ENCODE measurements at regions not wholly inside any gene's neighbourhood (a gene's known extent, or its start where the extent isn't known, plus 50 kb on each side); places are given as distances from the start of the nearest gene placed in this dataset.
A peak's percentile ranks its signal among the peaks of the same experiment; 100 is the strongest.

DNA sequence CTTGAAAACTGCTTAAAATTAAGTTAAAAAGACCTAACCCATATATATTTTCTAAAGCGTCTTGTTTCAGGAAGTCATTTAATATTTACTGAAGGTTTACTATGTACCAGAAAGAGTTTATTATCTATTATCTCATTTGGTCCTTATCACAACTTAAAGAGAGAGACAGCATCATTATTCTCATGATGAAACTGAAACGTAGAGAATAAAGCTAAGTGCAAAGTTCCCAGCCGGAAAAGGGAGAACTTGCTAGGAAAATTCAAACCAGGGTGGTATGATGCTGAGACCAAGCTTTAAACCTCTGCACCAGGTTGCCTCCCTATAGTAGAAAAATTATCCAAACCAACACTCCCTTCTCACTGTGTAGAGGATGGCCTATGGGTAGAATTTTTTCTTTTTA lies 207.7 kb upstream of the BMPER start:
- peaks cover 16% of the 10 kb centered on the region for H3K4me1 ChIP-seq (ENCODE audit: low read length)
- TF ChIP-seq, protein P1, sequence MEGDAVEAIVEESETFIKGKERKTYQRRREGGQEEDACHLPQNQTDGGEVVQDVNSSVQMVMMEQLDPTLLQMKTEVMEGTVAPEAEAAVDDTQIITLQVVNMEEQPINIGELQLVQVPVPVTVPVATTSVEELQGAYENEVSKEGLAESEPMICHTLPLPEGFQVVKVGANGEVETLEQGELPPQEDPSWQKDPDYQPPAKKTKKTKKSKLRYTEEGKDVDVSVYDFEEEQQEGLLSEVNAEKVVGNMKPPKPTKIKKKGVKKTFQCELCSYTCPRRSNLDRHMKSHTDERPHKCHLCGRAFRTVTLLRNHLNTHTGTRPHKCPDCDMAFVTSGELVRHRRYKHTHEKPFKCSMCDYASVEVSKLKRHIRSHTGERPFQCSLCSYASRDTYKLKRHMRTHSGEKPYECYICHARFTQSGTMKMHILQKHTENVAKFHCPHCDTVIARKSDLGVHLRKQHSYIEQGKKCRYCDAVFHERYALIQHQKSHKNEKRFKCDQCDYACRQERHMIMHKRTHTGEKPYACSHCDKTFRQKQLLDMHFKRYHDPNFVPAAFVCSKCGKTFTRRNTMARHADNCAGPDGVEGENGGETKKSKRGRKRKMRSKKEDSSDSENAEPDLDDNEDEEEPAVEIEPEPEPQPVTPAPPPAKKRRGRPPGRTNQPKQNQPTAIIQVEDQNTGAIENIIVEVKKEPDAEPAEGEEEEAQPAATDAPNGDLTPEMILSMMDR (IDR thresholded peaks at IDR 0.05; ENCODE audit: low read depth, low read length): no peak
- TF ChIP-seq EZH2phosphoT487 (IDR thresholded peaks at IDR 0.05; ENCODE audit: low read depth): no peak
- H3K79me2 ChIP-seq (ENCODE audit: low read length): no peaks in the 10 kb centered on the region

DNA sequence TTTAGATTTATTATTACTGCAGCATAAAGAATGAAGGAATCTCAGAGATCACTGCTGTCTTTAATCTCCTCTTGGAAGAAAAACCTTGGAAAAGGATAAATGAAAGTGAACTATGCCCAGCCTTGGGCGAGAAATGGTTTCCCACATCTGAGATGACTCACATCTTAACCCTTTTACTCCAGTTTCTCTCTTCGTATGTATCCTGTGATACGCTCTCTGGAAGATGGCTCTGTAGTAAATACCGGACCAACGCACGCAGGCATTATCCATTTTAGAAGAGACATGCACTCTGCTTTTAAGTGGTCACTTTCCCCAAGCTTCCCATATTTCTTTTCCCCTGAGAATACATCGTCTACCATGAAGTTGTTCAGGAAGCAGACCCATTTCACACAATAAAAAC lies 207.3 kb upstream of the BMPER start:
- Histone ChIP-seq H3K4me1 (ENCODE audit: low read length) (peaks cover 16% of the 10 kb centered on the region), H3K79me2 (ENCODE audit: low read length) (no peaks in the 10 kb centered on the region), H3K4me2 (ENCODE audit: low read length) (peak overlapping the region; percentile 56), H3K9me3 (ENCODE audit: insufficient read depth, low read length) (no peaks in the 10 kb centered on the region), H4K20me1 (ENCODE audit: insufficient read depth, low read length) (no peaks in the 10 kb centered on the region), H2AFZ (ENCODE audit: low read depth, low read length) (no peak overlapping the region), H3K27ac (ENCODE audit: low read length) (no peak overlapping the region), H3K4me3 (ENCODE audit: low read length) (peak overlapping the region; percentile 24; the same call in 1 of the 2 replicates), H3K9ac (ENCODE audit: low read length) (no peak overlapping the region), H3K27me3 (ENCODE audit: low read depth, low read length) (no peaks in the 10 kb centered on the region), H3K36me3 (replicated peaks; ENCODE audit: low read depth, low read length) (no peaks in the 10 kb centered on the region)
- TF ChIP-seq, protein P1 (IDR thresholded peaks at IDR 0.05; ENCODE audit: low read depth, low read length): no peak
- TF ChIP-seq EZH2phosphoT487 (IDR thresholded peaks at IDR 0.05; ENCODE audit: low read depth): no peak

More for the DNA sequence above, 207.7 kb upstream of the BMPER start:
- Histone ChIP-seq H3K4me3 (ENCODE audit: low read length) (no peak overlapping the region), H3K9ac (ENCODE audit: low read length) (no peak overlapping the region), H3K9me3 (ENCODE audit: insufficient read depth, low read length) (no peaks in the 10 kb centered on the region), H3K4me2 (ENCODE audit: low read length) (no peak overlapping the region), H3K27ac (ENCODE audit: low read length) (no peak overlapping the region), H3K36me3 (replicated peaks; ENCODE audit: low read depth, low read length) (no peaks in the 10 kb centered on the region), H2AFZ (ENCODE audit: low read depth, low read length) (no peak overlapping the region), H4K20me1 (ENCODE audit: insufficient read depth, low read length) (no peaks in the 10 kb centered on the region), H3K27me3 (ENCODE audit: low read depth, low read length) (no peaks in the 10 kb centered on the region)

DNA sequence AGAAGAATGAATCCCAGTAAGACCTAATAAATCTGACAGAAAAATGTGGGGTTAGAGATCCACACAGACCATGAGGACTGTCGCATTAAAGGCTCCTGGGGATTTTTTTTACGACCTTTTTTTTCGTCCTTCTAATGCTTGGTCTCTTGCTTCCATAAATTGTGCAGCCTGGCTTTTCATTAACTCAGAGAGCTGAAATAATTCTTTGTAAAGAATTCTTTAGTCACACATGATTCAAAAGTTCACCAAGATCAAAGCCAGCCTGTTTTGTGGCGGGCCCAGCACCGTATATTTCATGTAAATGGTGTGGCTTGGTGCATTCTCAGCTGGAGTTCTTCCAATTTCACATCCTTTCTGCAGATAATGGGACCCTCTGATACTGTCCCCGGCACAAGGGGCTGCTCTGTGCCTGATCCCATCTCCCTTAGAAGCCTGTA lies 206.6 kb upstream of the BMPER start:
- no peak for TF ChIP-seq EZH2phosphoT487 (IDR thresholded peaks at IDR 0.05; ENCODE audit: low read depth)
- TF ChIP-seq, protein P1 (IDR thresholded peaks at IDR 0.05; ENCODE audit: low read depth, low read length): no peak
- Histone ChIP-seq H3K27ac (ENCODE audit: low read length) (no peak overlapping the region), H3K4me1 (ENCODE audit: low read length) (peaks cover 16% of the 10 kb centered on the region), H3K4me3 (ENCODE audit: low read length) (peak overlapping the region; percentile 24; the same call in 1 of the 2 replicates), H3K9me3 (ENCODE audit: insufficient read depth, low read length) (no peaks in the 10 kb centered on the region), H3K79me2 (ENCODE audit: low read length) (no peaks in the 10 kb centered on the region), H3K9ac (ENCODE audit: low read length) (no peak overlapping the region), H3K36me3 (replicated peaks; ENCODE audit: low read depth, low read length) (no peaks in the 10 kb centered on the region), H4K20me1 (ENCODE audit: insufficient read depth, low read length) (no peaks in the 10 kb centered on the region), H2AFZ (ENCODE audit: low read depth, low read length) (no peak overlapping the region), H3K4me2 (ENCODE audit: low read length) (peak overlapping the region; percentile 56), H3K27me3 (ENCODE audit: low read depth, low read length) (no peaks in the 10 kb centered on the region)

DNA sequence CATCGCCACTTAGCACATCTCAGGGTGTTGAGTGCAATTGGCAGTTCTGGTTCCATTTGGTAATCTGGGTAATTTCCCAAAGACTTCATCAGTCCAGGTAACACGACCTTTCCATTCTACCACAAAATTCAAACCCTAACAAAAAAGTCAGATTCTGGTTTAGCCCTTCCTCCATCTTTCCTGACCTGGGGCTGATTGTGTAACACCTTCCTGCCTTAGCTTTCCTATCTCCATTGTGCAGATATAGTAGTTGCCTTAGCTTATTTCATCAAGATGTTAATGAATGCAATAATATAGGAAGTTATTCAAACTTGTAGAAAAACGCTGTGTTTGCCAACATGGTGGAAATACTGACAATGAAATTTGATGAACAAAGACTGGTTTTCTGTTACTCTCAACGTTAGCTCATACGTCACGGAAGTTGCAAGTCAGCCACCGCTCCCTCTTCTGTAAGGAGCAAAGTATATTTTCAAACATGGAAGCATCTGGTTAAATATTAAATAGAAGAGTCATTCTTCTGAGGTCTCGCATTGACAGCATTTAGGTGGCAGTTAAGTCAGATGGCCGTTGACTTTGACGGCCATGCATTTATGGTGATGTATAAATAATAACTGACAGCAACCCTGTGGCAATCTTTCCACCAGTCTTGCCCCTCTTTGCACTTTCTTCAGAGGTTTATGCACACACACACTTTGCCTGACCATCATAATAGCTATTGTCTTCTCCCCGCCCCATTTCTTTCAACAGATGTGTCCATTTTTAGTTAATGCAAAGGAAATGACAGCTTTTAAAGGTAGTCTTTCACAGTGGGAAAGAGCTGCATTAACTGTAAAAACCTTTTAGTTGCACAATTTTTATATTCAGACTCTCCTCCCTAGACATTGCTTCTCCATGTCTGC lies 205.1 kb upstream of the BMPER start:
- H2AFZ ChIP-seq (ENCODE audit: low read depth, low read length): no peak overlapping the region
- no peak overlapping the region for H3K4me2 ChIP-seq (ENCODE audit: low read length)
- H3K4me1 ChIP-seq (ENCODE audit: low read length): peaks cover 16% of the 10 kb centered on the region
- H4K20me1 ChIP-seq (ENCODE audit: insufficient read depth, low read length): no peaks in the 10 kb centered on the region
- H3K36me3 ChIP-seq (replicated peaks; ENCODE audit: low read depth, low read length): no peaks in the 10 kb centered on the region
- TF ChIP-seq, protein P1 (IDR thresholded peaks at IDR 0.05; ENCODE audit: low read depth, low read length): no peak
- TF ChIP-seq EZH2phosphoT487 (IDR thresholded peaks at IDR 0.05; ENCODE audit: low read depth): no peak
- H3K79me2 ChIP-seq (ENCODE audit: low read length): no peaks in the 10 kb centered on the region
- no peak overlapping the region for H3K4me3 ChIP-seq (ENCODE audit: low read length)
- H3K27ac ChIP-seq (ENCODE audit: low read length): no peak overlapping the region
- H3K27me3 ChIP-seq (ENCODE audit: low read depth, low read length): no peaks in the 10 kb centered on the region
- H3K9me3 ChIP-seq (ENCODE audit: insufficient read depth, low read length): no peaks in the 10 kb centered on the region
- no peak overlapping the region for H3K9ac ChIP-seq (ENCODE audit: low read length)

Measured in OCI-LY3 (cell line).